ENCODE measurements at regions not wholly inside any gene's neighbourhood (a gene's known extent, or its start where the extent isn't known, plus 50 kb on each side); places are given as distances from the start of the nearest gene placed in this dataset.

DNA sequence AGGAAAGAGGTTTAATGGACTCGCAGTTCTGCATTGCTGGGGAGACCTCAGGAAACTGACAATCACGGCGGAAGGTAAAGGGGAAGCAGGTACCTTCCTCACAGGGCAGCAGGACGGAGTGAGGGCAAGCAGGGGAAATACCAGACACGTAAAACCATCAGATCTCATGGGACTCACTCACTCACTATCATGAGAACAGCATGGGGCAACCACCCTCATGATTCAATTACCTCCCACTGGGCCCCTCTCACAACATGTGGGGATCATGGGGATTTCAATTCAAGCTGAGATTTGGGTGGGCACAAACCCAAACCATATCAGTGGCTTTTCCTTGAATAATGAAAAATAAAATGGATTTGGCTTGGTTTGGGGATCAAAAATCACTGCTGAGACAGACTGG, 380.5 kb downstream of the VRK1 start:
- no peak overlapping the region for H3K4me3 ChIP-seq (ENCODE audit: low read depth, low read length)
- DNase-seq (ENCODE audit: low read depth): no peak
- TF ChIP-seq, protein P1, sequence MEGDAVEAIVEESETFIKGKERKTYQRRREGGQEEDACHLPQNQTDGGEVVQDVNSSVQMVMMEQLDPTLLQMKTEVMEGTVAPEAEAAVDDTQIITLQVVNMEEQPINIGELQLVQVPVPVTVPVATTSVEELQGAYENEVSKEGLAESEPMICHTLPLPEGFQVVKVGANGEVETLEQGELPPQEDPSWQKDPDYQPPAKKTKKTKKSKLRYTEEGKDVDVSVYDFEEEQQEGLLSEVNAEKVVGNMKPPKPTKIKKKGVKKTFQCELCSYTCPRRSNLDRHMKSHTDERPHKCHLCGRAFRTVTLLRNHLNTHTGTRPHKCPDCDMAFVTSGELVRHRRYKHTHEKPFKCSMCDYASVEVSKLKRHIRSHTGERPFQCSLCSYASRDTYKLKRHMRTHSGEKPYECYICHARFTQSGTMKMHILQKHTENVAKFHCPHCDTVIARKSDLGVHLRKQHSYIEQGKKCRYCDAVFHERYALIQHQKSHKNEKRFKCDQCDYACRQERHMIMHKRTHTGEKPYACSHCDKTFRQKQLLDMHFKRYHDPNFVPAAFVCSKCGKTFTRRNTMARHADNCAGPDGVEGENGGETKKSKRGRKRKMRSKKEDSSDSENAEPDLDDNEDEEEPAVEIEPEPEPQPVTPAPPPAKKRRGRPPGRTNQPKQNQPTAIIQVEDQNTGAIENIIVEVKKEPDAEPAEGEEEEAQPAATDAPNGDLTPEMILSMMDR (conservative IDR thresholded peaks at IDR 0.05; ENCODE audit: low read depth, low read length): no peak

DNA sequence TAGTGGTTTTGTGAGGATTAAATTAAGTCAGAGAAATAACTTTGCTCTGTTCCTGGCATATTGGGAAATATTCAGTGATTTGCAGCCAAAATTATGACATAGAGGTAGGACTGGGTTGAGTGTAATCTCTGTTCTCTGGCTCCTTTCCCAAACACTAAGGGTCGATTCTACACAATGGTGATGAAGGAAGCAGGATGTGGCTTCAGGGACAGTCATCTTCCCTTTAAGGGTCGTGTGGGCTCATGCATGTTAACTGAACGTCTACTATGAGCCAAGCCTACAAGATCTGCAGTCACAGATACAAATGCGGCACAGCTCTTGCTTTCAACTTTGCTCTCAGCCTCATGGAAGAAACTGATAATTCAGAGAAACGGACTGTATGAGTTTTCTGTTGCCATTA, 381.6 kb downstream of the VRK1 start:
- TF ChIP-seq, protein P1 (conservative IDR thresholded peaks at IDR 0.05; ENCODE audit: low read depth, low read length): no peak
- DNase-seq (ENCODE audit: low read depth): no peak
- no peak overlapping the region for H3K4me3 ChIP-seq (ENCODE audit: low read depth, low read length)

DNA sequence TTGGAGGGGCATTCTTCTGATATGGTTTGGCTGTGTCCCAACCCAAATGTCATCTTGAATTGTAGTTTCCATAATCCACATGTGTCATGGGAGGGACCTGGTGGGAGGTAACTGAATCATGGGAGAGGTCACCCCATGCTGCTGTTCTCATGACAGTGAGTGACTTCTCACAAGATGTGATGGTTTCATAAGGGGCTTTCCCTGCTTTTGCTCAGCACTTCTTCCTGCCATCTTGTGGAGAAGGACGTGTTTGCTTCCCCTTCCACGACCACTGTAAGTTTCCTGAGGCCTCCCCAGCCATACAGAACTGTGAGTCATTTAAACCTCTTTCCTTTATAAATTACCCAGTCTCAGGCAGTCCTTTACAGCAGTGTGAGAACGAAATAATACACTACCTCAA, 382.4 kb downstream of the VRK1 start:
- TF ChIP-seq, protein P1 (conservative IDR thresholded peaks at IDR 0.05; ENCODE audit: low read depth, low read length): no peak
- no peak overlapping the region for H3K4me3 ChIP-seq (ENCODE audit: low read depth, low read length)
- no peak for DNase-seq (ENCODE audit: low read depth)

DNA sequence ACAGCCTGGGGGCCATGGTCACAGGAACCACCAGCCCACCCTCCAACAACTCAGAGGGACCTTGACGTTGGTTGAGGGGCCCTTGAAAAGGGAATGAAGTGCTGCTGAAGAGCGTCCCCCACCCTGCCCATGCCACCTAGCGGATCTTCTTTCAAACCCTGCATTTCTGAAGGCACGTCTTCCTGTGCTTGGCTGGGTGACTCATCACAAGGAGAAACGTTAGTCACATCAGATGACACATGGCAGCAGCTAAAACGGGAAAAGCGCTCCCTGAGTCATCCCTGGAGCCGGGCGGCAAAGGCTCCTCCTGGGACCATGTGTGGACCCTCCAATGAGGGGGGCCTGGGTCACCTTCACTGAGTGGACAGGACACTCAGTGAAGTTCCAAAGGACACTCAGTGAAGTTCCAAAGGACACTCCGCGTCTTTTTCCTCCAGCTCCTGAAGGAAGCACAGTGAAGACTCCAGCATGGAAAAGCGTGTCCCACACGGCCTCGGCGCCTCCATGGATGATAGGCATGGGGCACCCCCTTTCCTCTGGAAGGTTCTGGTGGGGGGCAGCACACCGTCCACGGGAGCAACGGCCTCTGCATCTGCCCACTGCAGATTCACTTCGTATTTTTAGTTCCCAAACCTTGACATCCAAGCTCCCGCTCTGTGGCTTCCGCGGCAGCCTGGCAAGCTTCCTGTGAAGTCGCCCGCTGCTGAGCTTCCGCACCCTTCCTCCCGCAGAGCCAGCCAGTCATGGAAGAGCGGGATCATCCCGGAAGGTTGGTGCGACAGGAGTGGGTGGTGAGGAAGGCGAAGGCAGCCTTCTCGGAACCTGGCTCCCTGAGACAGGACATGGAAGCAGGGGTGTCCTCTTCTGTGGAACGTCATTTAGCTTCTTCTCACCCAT, 383.4 kb downstream of the VRK1 start:
- no peak overlapping the region for H3K4me3 ChIP-seq (ENCODE audit: low read depth, low read length)
- DNase-seq (ENCODE audit: low read depth): no peak

DNA sequence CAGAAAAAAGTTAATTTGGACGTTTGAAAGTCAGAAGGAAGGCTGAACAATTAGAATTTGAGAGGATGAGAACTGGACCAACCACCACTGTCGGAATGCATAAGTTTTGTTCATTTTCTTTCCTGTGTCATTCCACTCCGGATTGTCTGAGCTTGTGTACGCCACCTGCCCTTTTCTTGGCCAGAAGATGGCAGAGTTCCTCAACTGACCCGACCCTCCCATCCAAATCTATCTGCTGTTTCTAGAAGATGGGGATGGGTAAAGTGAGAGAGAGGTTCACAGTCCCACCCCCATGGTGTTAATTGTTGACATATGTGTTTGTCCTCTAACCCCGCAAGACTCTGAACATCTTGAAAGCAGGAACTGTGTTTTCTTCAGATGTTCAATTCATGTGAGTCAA, 388.0 kb downstream of the VRK1 start:
- DNase-seq (ENCODE audit: low read depth): no peak
- TF ChIP-seq, protein P1 (conservative IDR thresholded peaks at IDR 0.05; ENCODE audit: low read depth, low read length): no peak
- no peak overlapping the region for H3K4me3 ChIP-seq (ENCODE audit: low read depth, low read length)

More for the DNA sequence above, 383.4 kb downstream of the VRK1 start:
- TF ChIP-seq, protein P1 (conservative IDR thresholded peaks at IDR 0.05; ENCODE audit: low read depth, low read length): no peak

DNA sequence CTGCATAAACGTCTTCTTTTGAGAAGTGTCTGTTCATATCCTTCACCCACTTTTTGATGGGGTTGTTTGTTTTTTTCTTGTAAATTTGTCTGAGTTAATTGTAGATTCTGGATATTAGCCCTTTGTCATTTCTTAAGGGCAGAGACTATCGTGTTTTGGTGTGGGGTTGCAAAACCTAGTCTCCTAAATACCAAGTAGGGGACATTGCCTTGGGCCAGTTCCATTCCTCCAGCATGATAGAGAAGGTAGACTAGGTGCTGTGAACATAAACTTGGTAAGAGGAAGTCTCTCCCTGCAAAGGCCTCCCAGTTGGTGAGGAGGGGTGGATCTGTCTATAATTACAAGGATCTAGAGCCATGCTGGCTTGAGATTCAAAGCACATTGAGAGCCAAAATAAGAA, 390.7 kb downstream of the VRK1 start:
- TF ChIP-seq, protein P1 (conservative IDR thresholded peaks at IDR 0.05; ENCODE audit: low read depth, low read length): no peak
- no peak for DNase-seq (ENCODE audit: low read depth)
- no peak overlapping the region for H3K4me3 ChIP-seq (ENCODE audit: low read depth, low read length)

DNA sequence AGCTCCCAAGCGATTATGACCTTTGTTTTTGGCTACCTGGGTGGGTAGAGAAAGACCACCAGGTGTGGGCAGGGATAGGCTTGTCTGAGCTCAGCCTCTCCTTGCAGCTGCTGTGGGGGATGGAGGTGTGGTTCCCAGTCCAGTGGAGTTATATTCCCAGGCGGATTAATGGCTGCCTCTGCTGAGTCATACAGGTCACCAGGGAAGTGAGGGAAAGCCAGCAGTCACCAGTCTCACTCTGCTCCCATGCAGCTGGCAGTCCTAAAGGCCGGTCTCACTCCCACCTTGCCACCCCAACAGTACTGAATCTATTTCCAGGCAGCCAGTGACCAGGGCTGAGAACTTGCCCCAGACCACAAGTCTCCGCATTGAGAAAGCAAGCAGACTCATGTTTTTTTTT, 399.2 kb downstream of the VRK1 start:
- no peak overlapping the region for H3K4me3 ChIP-seq (ENCODE audit: low read depth, low read length)
- DNase-seq (ENCODE audit: low read depth): no peak
- TF ChIP-seq, protein P1 (conservative IDR thresholded peaks at IDR 0.05; ENCODE audit: low read depth, low read length): no peak

Data from choroid plexus epithelial cell (primary cell).